Karpas-422 (cell line): ENCODE measurements at regions not wholly inside any gene's neighbourhood (a gene's known extent, or its start where the extent isn't known, plus 50 kb on each side); places are given as distances from the start of the nearest gene placed in this dataset.
A peak's percentile ranks its signal among the peaks of the same experiment; 100 is the strongest.
"Not testable (repeated sequence)": the region's sequence is repeated elsewhere in the genome, so short reads cannot be mapped to it uniquely, and the experiment has no call there.

Experiments used
- DNase-seq: peaks from one replicate; pipeline ENCODE4 v3.0.0-alpha.2; 2015
- H2AFZ ChIP-seq: fragments of 200-600 bp; sonication (generic); 2 replicates; pipeline ENCODE4 v1.6.1; 2014; ENCODE audit warnings: antibody characterized with exemption, low read length, mixed read lengths
- H3K27ac ChIP-seq: fragments of 200-600 bp; sonication (generic); 2 replicates; pipeline ENCODE4 v1.5.1; 2014; ENCODE audit warnings: mild to moderate bottlenecking, low read length, moderate library complexity
- H3K27me3 ChIP-seq: fragments of 200-600 bp; sonication (generic); 2 replicates; pipeline ENCODE4 v1.6.1; 2014; ENCODE audit warnings: low read length, mixed read lengths
- H3K36me3 ChIP-seq: fragments of 200-600 bp; sonication (generic); 2 replicates; pipeline ENCODE4 v1.6.1; 2014; ENCODE audit warnings: low read length, mixed read lengths; ENCODE audit not compliant: insufficient read depth
- H3K4me1 ChIP-seq: fragments of 200-600 bp; sonication (generic); 2 replicates; pipeline ENCODE4 v1.6.1; 2014; ENCODE audit warnings: mild to moderate bottlenecking, low read length, mixed read lengths
- H3K4me2 ChIP-seq: fragments of 200-600 bp; sonication (generic); 2 replicates; pipeline ENCODE4 v1.6.1; 2014; ENCODE audit warnings: low read length, low read depth, mild to moderate bottlenecking; ENCODE audit not compliant: poor library complexity, severe bottlenecking
- H3K4me3 ChIP-seq: fragments of 200-600 bp; sonication (generic); 2 replicates; pipeline ENCODE4 v1.5.1; 2014; ENCODE audit warnings: mild to moderate bottlenecking, antibody characterized with exemption, low read length, mixed read lengths
- H3K79me2 ChIP-seq: fragments of 200-600 bp; sonication (generic); 2 replicates; pipeline ENCODE4 v1.6.1; 2014; ENCODE audit warnings: mild to moderate bottlenecking, low read length, mixed read lengths
- H3K9ac ChIP-seq: fragments of 200-600 bp; sonication (generic); 2 replicates; pipeline ENCODE4 v1.6.0; 2014; ENCODE audit warnings: low read length
- H3K9me2 ChIP-seq: fragments of 200-600 bp; sonication (generic), shearing (Covaris generic); replicated peaks from 2 replicates; pipeline ENCODE4 v1.6.0; 2014; ENCODE audit warnings: mild to moderate bottlenecking, low read length, moderate library complexity; ENCODE audit not compliant: insufficient read depth
- H3K9me3 ChIP-seq: fragments of 300-700, 200-600 bp; sonication (generic); 2 replicates; pipeline ENCODE4 v1.6.1; 2014; ENCODE audit warnings: low read length, mixed read lengths
- H4K20me1 ChIP-seq: fragments of 200-600 bp; sonication (generic); 2 replicates; pipeline ENCODE4 v1.6.1; 2014; ENCODE audit warnings: mild to moderate bottlenecking, antibody characterized with exemption, low read length, low read depth; ENCODE audit not compliant: insufficient read depth

DNA sequence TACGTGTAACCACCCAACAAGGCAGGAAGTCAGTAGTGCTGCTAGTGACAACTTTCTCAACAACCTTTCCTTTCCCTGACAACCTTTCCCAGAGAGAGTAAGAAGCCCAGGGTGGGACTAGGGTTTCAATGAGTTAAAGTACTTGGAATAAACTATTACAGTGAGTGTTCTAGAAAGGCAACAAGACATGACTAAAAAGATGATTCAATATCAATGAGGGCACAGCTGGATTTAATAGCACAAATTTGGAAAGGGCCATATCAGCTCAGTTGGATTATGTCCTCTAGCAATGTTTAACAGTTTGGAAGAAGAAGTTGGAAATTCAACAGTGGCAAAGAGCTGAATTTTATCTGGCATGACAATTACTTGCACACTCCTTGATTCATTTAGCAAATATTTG lies 90.4 kb upstream of the GRIN2B start:
- H3K79me2 ChIP-seq: no peaks in the 10 kb centered on the region
- H3K4me2 ChIP-seq: no peak overlapping the region
- H4K20me1 ChIP-seq: no peaks in the 10 kb centered on the region
- peaks cover 2% of the 10 kb centered on the region; the same call in 1 of the 2 replicates for H3K9me3 ChIP-seq
- H3K9me2 ChIP-seq: no peaks in the 10 kb centered on the region
- H2AFZ ChIP-seq: no peak overlapping the region
- no peak overlapping the region for H3K4me3 ChIP-seq
- no peaks in the 10 kb centered on the region for H3K27me3 ChIP-seq
- no peaks in the 10 kb centered on the region for H3K36me3 ChIP-seq
- no peak overlapping the region for H3K27ac ChIP-seq
- peaks cover 5% of the 10 kb centered on the region; the same call in 1 of the 2 replicates for H3K4me1 ChIP-seq
- H3K9ac ChIP-seq: no peak overlapping the region
- DNase-seq: no peak

- Histone ChIP-seq H3K27ac (no peak overlapping the region), H3K4me3 (no peak overlapping the region)
- no peak for DNase-seq
These were observed 91.6 kb upstream of the GRIN2B start for GRCh38 chr12:14072987-14073386.

DNA sequence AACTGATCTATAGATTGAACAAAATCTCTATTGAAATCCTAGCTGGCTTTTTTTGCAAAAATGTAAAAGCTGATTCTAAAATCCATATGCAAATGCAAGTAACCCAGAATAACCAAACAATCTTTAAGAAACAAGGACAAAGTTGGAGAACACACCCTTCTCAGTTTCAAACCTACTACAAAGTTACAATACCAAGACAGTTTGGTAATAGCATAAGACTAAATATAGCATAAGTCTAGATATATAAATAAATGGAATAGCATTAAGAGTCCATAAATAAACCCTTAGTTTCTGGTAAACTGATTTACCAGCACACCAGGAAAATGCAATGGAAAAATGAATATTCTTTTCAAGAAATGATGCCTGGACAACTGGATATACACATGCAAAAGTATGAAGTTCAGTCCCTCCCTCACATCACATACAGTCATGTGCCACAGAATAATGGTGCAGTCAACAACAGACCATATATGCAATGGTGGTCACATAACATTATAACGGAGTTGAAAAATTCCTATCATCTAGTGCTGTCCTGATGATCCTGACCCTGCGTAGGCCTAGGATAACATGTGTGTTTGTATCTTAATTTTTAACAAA lies 94.5 kb upstream of the GRIN2B start:
- H3K79me2 ChIP-seq: no peaks in the 10 kb centered on the region
- no peaks in the 10 kb centered on the region for H3K9me2 ChIP-seq
- H3K4me2 ChIP-seq: no peak overlapping the region
- H3K4me3 ChIP-seq: no peak overlapping the region
- H3K36me3 ChIP-seq: no peaks in the 10 kb centered on the region
- no peak for DNase-seq
- no peak overlapping the region for H3K27ac ChIP-seq
- no peaks in the 10 kb centered on the region for H3K27me3 ChIP-seq
- peaks cover 7% of the 10 kb centered on the region; the same call in 1 of the 2 replicates for H3K9me3 ChIP-seq
- no peak overlapping the region for H3K9ac ChIP-seq
- no peak overlapping the region for H2AFZ ChIP-seq
- no peaks in the 10 kb centered on the region for H4K20me1 ChIP-seq
- peaks cover 5% of the 10 kb centered on the region; the same call in 1 of the 2 replicates for H3K4me1 ChIP-seq

More at GRCh38 chr12:14072987-14073386, 91.6 kb upstream of the GRIN2B start:
- Histone ChIP-seq H3K4me1 (peaks cover 5% of the 10 kb centered on the region; the same call in 1 of the 2 replicates), H3K9me2 (no peaks in the 10 kb centered on the region), H3K9ac (no peak overlapping the region), H3K79me2 (no peaks in the 10 kb centered on the region), H4K20me1 (no peaks in the 10 kb centered on the region), H3K4me2 (no peak overlapping the region), H3K9me3 (peaks cover 7% of the 10 kb centered on the region; the same call in 1 of the 2 replicates), H3K27me3 (no peaks in the 10 kb centered on the region), H3K36me3 (no peaks in the 10 kb centered on the region), H2AFZ (no peak overlapping the region)

- no peak overlapping the region for H3K4me2 ChIP-seq
- no peak overlapping the region for H3K4me3 ChIP-seq
- peaks cover 7% of the 10 kb centered on the region; the same call in 1 of the 2 replicates for H3K9me3 ChIP-seq
- peaks cover 5% of the 10 kb centered on the region; the same call in 1 of the 2 replicates for H3K4me1 ChIP-seq
- no peaks in the 10 kb centered on the region for H3K9me2 ChIP-seq
- no peaks in the 10 kb centered on the region for H3K79me2 ChIP-seq
- no peaks in the 10 kb centered on the region for H3K36me3 ChIP-seq
- no peak for DNase-seq
- no peak overlapping the region for H2AFZ ChIP-seq
- H3K9ac ChIP-seq: no peak overlapping the region
- H3K27ac ChIP-seq: no peak overlapping the region
- H3K27me3 ChIP-seq: no peaks in the 10 kb centered on the region
- no peaks in the 10 kb centered on the region for H4K20me1 ChIP-seq
These were observed 95.1 kb upstream of the GRIN2B start for GRCh38 chr12:14076538-14076937.

- H3K4me1 ChIP-seq: no peaks in the 10 kb centered on the region
These were observed 105.4 kb upstream of the GRIN2B start for GRCh38 chr12:14086838-14087237.

GRCh38 chr12:14099994-14100393 lies 118.6 kb upstream of the GRIN2B start:
- Histone ChIP-seq H3K4me2 (no peak overlapping the region), H3K9me2 (no peaks in the 10 kb centered on the region), H3K9ac (no peak overlapping the region), H2AFZ (no peak overlapping the region), H3K79me2 (no peaks in the 10 kb centered on the region), H3K9me3 (no peaks in the 10 kb centered on the region), H3K27ac (no peak overlapping the region), H3K27me3 (no peaks in the 10 kb centered on the region), H4K20me1 (no peaks in the 10 kb centered on the region), H3K4me1 (peaks cover 9% of the 10 kb centered on the region), H3K36me3 (no peaks in the 10 kb centered on the region), H3K4me3 (no peak overlapping the region)
- DNase-seq: peak; percentile 23

More at GRCh38 chr12:14086838-14087237, 105.4 kb upstream of the GRIN2B start:
- Histone ChIP-seq H3K27me3 (no peaks in the 10 kb centered on the region), H4K20me1 (no peaks in the 10 kb centered on the region), H3K4me3 (no peak overlapping the region), H3K9me2 (no peaks in the 10 kb centered on the region; the same call in 1 of the 2 replicates), H3K27ac (no peak overlapping the region), H3K4me2 (no peak overlapping the region), H2AFZ (no peak overlapping the region), H3K79me2 (no peaks in the 10 kb centered on the region), H3K9ac (no peak overlapping the region), H3K36me3 (no peaks in the 10 kb centered on the region), H3K9me3 (no peaks in the 10 kb centered on the region)
- DNase-seq: no peak

DNA sequence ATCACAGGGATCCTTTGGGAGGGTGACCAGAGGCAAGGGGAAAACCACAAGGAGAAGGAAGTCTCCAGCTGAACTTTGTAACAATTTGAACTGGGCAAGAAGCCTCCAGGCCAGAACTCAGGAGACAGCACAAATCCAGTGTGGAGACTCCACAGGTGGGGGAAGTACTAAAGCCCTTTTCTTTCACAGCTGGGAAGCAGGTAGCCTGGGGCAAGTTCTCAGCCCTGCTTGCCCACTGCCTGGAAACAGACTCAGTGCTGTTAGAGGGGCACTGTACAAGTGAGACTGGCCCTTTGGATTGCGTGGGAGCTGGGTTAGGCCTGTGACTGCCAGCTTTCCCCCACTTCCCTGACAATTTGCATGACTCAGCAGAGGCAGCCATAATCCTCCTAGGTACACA lies 120.2 kb upstream of the GRIN2B start:
- H2AFZ ChIP-seq, H3K9ac ChIP-seq, H3K27ac ChIP-seq, H3K9me2 ChIP-seq, H3K4me1 ChIP-seq, H4K20me1 ChIP-seq, H3K9me3 ChIP-seq, H3K4me3 ChIP-seq, H3K79me2 ChIP-seq, H3K27me3 ChIP-seq, H3K36me3 ChIP-seq, DNase-seq, H3K4me2 ChIP-seq: not testable (repeated sequence)

- Histone ChIP-seq H4K20me1 (no peaks in the 10 kb centered on the region), H3K4me3 (no peak overlapping the region), H3K79me2 (no peaks in the 10 kb centered on the region), H3K4me2 (peak overlapping the region; percentile 33), H3K36me3 (no peaks in the 10 kb centered on the region), H3K9ac (peak overlapping the region; percentile 53), H3K27ac (peak overlapping the region; percentile 53), H3K4me1 (peaks cover 31% of the 10 kb centered on the region), H3K27me3 (no peaks in the 10 kb centered on the region), H2AFZ (peak overlapping the region; percentile 94), H3K9me2 (no peaks in the 10 kb centered on the region), H3K9me3 (no peaks in the 10 kb centered on the region; the same call in 1 of the 2 replicates)
- peak; percentile 94 for DNase-seq
These were observed 129.9 kb upstream of the GRIN2B start for GRCh38 chr12:14111230-14111865.
